HG03469 (cell line): ENCODE measurements at regions not wholly inside any gene's neighbourhood (a gene's known extent, or its start where the extent isn't known, plus 50 kb on each side); places are given as distances from the start of the nearest gene placed in this dataset.
"Not testable (repeated sequence)": the region's sequence is repeated elsewhere in the genome, so short reads cannot be mapped to it uniquely, and the experiment has no call there.

ENCODE experiments used
- ATAC-seq: cut with Tn5 transposase; IDR thresholded peaks from one replicate; pipeline ENCODE4 v1.9.1; 2021; ENCODE audit warnings: mild to moderate bottlenecking, moderate library complexity, moderate number of reproducible peaks; ENCODE audit not compliant: unreplicated experiment

GRCh38 chr2:53379547-53379946 lies 388.1 kb upstream of the CHAC2 start:
- no peak for ATAC-seq

- ATAC-seq = no peak
Observed at GRCh38 chr2:53378791-53379190, 388.8 kb upstream of the CHAC2 start.

GRCh38 chr2:53373126-53373525 lies 394.5 kb upstream of the CHAC2 start:
- ATAC-seq = no peak

- no peak for ATAC-seq
Observed at GRCh38 chr2:53366543-53366942, 401.1 kb upstream of the CHAC2 start.

GRCh38 chr2:53362934-53363333 lies 404.7 kb upstream of the CHAC2 start:
- no peak for ATAC-seq

GRCh38 chr2:53356291-53356905 lies 411.2 kb upstream of the CHAC2 start:
- no peak for ATAC-seq

GRCh38 chr2:53353135-53354114 lies 414.2 kb upstream of the CHAC2 start:
- ATAC-seq = no peak

- ATAC-seq = no peak
Observed at GRCh38 chr2:53347269-53347668, 420.3 kb upstream of the CHAC2 start.

GRCh38 chr2:53342248-53342647 lies 425.4 kb upstream of the CHAC2 start:
- no peak for ATAC-seq

- no peak for ATAC-seq
Observed at GRCh38 chr2:53334610-53335009, 433.0 kb upstream of the CHAC2 start.

- ATAC-seq = no peak
Observed at GRCh38 chr2:53331667-53332066, 435.9 kb upstream of the CHAC2 start.

GRCh38 chr2:53317861-53318260 lies 449.7 kb upstream of the CHAC2 start:
- ATAC-seq = no peak

- ATAC-seq = no peak
Observed at GRCh38 chr2:53315149-53315548, 452.5 kb upstream of the CHAC2 start.

- ATAC-seq = no peak
Observed at GRCh38 chr2:53314718-53315117, 452.9 kb upstream of the CHAC2 start.

GRCh38 chr2:53313644-53314043 lies 454.0 kb upstream of the CHAC2 start:
- ATAC-seq = not testable (repeated sequence)

GRCh38 chr2:53312721-53313120 lies 454.9 kb upstream of the CHAC2 start:
- ATAC-seq = no peak

- ATAC-seq = no peak
Observed at GRCh38 chr2:53312181-53312580, 455.4 kb upstream of the CHAC2 start.

GRCh38 chr2:53303012-53303578 lies 464.5 kb upstream of the CHAC2 start:
- no peak for ATAC-seq

- ATAC-seq = no peak
Observed at GRCh38 chr2:53302455-53302854, 465.1 kb upstream of the CHAC2 start.

- no peak for ATAC-seq
Observed at GRCh38 chr2:53289309-53290006, 478.1 kb upstream of the CHAC2 start.

- ATAC-seq = no peak
Observed at GRCh38 chr2:53286345-53286744, 481.3 kb upstream of the CHAC2 start.
